ENCODE measurements at regions not wholly inside any gene's neighbourhood (a gene's known extent, or its start where the extent isn't known, plus 50 kb on each side); places are given as distances from the start of the nearest gene placed in this dataset.

DNA sequence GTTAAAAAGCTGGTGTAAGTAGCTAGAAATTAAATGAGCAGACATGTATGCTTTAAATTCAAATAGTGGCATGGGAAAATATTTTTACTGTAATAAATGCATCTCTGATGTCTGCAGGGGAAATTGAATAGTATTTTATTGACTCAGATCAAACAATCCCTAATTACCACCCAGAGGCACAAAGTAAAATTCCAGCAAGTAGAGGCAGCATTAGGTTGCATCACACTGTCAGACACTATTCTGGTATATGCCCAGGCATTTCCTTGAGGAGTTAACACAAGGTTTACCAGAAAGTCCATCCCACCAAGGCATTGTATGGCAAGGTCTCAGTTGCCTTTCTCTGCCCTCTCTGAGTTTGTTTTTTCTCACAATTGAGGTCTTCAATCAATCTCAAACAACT is 201.6 kb upstream of the KITLG start:
- no peak overlapping the region for H3K4me3 ChIP-seq (ENCODE audit: insufficient read depth in 1 of 2, low read depth in 1 of 2, low read length in 2 of 2)
- H3K14ac ChIP-seq (ENCODE audit: low read length in 2 of 2), result no peak overlapping the region
- H3K79me1 ChIP-seq (replicated peaks; ENCODE audit: low read length, poor library complexity, severe bottlenecking), result no peaks in the 10 kb centered on the region
- H3K9ac ChIP-seq (ENCODE audit: low read length), result no peak overlapping the region
- no peaks in the 10 kb centered on the region for H3K9me3 ChIP-seq (ENCODE audit: control insufficient read depth, low read length)
- no peaks in the 10 kb centered on the region for H3K27me3 ChIP-seq (ENCODE audit: control insufficient read depth in 1 of 2, insufficient read depth in 1 of 2, low read length in 2 of 2)
- no peak overlapping the region for H2BK15ac ChIP-seq (ENCODE audit: low read depth, poor library complexity, severe bottlenecking)
- H4K91ac ChIP-seq (ENCODE audit: low read length), result no peak overlapping the region
- peak overlapping the region; percentile 36 for H2AFZ ChIP-seq (ENCODE audit: low read depth, low read length)
- no peak overlapping the region for H2BK12ac ChIP-seq (ENCODE audit: low read length in 2 of 2)
- H2BK5ac ChIP-seq (ENCODE audit: low read depth, low read length, poor library complexity, severe bottlenecking), result no peak overlapping the region
- peak; percentile 2 for DNase-seq
- H3K18ac ChIP-seq (ENCODE audit: low read depth in 1 of 2, low read length in 2 of 2), result no peak overlapping the region
- H3K27ac ChIP-seq (ENCODE audit: low read length, poor library complexity, severe bottlenecking), result no peak overlapping the region
- H3K4me1 ChIP-seq (ENCODE audit: control insufficient read depth, insufficient read depth, low read depth, low read length), result no peaks in the 10 kb centered on the region
- no peak overlapping the region for H3K4me2 ChIP-seq (ENCODE audit: low read length, poor library complexity, severe bottlenecking)
- no peak overlapping the region for H2BK120ac ChIP-seq (ENCODE audit: low read depth, low read length)
- H3K4ac ChIP-seq (ENCODE audit: low read depth in 1 of 2, low read length in 2 of 2), result no peak overlapping the region
- no peak overlapping the region for H3K23ac ChIP-seq (ENCODE audit: low read length in 2 of 2)
- no peaks in the 10 kb centered on the region for H3K36me3 ChIP-seq (ENCODE audit: control insufficient read depth in 1 of 2, insufficient read depth in 2 of 2, low read depth in 1 of 2, low read length in 2 of 2)
- H4K8ac ChIP-seq (ENCODE audit: low read length), result no peak overlapping the region
- no peak overlapping the region for H2AK5ac ChIP-seq (ENCODE audit: low read length, severe bottlenecking)

DNA sequence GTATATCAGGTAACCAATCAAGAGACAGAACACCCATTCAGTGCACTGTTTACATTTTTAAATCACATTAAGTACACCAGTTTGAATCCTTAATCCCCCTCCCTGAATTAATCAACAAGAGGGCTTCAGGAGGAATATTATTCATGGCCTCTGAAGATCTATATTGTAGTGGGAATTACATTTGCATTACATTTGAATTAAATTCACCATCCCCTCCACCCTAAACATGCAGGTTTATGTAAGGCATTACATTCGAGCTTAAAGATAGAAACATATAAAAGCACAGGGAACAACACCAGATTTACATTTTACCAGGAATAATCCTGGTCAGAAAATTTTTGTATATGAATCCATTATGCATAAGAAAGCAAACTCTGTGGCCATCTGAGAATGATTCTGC is 197.8 kb upstream of the KITLG start:
- H3K4me1 ChIP-seq (ENCODE audit: control insufficient read depth, insufficient read depth, low read depth, low read length), result no peaks in the 10 kb centered on the region
- 100% methylated on average over 1 of the region's 1 CpG for WGBS
- no peak overlapping the region for H3K4ac ChIP-seq (ENCODE audit: low read depth in 1 of 2, low read length in 2 of 2)
- H2BK15ac ChIP-seq (ENCODE audit: low read depth, poor library complexity, severe bottlenecking), result no peak overlapping the region
- H3K79me1 ChIP-seq (replicated peaks; ENCODE audit: low read length, poor library complexity, severe bottlenecking), result no peaks in the 10 kb centered on the region
- no peak overlapping the region for H3K23ac ChIP-seq (ENCODE audit: low read length in 2 of 2)
- H2BK120ac ChIP-seq (ENCODE audit: low read depth, low read length), result no peak overlapping the region
- H3K4me2 ChIP-seq (ENCODE audit: low read length, poor library complexity, severe bottlenecking), result no peak overlapping the region
- no peaks in the 10 kb centered on the region for H3K9me3 ChIP-seq (ENCODE audit: control insufficient read depth, low read length)
- H3K4me3 ChIP-seq (ENCODE audit: insufficient read depth in 1 of 2, low read depth in 1 of 2, low read length in 2 of 2), result no peak overlapping the region
- no peak for DNase-seq
- H3K18ac ChIP-seq (ENCODE audit: low read depth in 1 of 2, low read length in 2 of 2), result no peak overlapping the region
- H2AFZ ChIP-seq (ENCODE audit: low read depth, low read length), result no peak overlapping the region
- no peak overlapping the region for H2AK5ac ChIP-seq (ENCODE audit: low read length, severe bottlenecking)
- H3K36me3 ChIP-seq (ENCODE audit: control insufficient read depth in 1 of 2, insufficient read depth in 2 of 2, low read depth in 1 of 2, low read length in 2 of 2), result no peaks in the 10 kb centered on the region
- H3K14ac ChIP-seq (ENCODE audit: low read length in 2 of 2), result no peak overlapping the region
- no peak overlapping the region for H2BK5ac ChIP-seq (ENCODE audit: low read depth, low read length, poor library complexity, severe bottlenecking)
- no peak overlapping the region for H3K27ac ChIP-seq (ENCODE audit: low read length, poor library complexity, severe bottlenecking)
- no peak overlapping the region for H4K8ac ChIP-seq (ENCODE audit: low read length)
- H3K9ac ChIP-seq (ENCODE audit: low read length), result no peak overlapping the region
- no peak overlapping the region for H4K91ac ChIP-seq (ENCODE audit: low read length)
- H2BK12ac ChIP-seq (ENCODE audit: low read length in 2 of 2), result no peak overlapping the region
- H3K27me3 ChIP-seq (ENCODE audit: control insufficient read depth in 1 of 2, insufficient read depth in 1 of 2, low read length in 2 of 2), result no peaks in the 10 kb centered on the region

DNA sequence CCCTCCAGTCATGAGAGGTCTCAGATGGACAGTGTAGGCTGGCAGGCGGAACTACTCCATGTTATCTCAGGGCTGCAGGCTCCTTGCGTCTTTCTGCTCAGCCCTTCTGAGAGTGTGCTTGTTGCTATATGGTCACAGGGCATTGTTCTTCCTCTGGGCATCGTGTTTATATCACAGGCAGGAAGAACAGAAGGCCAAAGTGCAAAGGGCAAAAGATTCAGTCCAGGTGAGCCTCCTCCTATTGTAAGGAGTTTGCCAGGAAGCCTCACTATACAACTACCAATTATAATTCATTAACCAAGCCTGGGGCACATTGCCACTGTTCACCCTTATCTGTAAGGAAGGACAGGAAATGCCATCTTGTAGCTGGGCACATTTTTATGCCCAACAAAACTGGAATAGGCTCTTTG is 195.5 kb upstream of the KITLG start:
- no peak overlapping the region for H3K18ac ChIP-seq (ENCODE audit: low read depth in 1 of 2, low read length in 2 of 2)
- H3K27me3 ChIP-seq (ENCODE audit: control insufficient read depth in 1 of 2, insufficient read depth in 1 of 2, low read length in 2 of 2), result no peaks in the 10 kb centered on the region
- H3K14ac ChIP-seq (ENCODE audit: low read length in 2 of 2), result no peak overlapping the region
- WGBS, result 93% methylated on average over 3 of the region's 3 CpGs
- no peak overlapping the region for H3K9ac ChIP-seq (ENCODE audit: low read length)
- no peak overlapping the region for H2BK5ac ChIP-seq (ENCODE audit: low read depth, low read length, poor library complexity, severe bottlenecking)
- H3K36me3 ChIP-seq (ENCODE audit: control insufficient read depth in 1 of 2, insufficient read depth in 2 of 2, low read depth in 1 of 2, low read length in 2 of 2), result no peaks in the 10 kb centered on the region
- no peak overlapping the region for H3K4me2 ChIP-seq (ENCODE audit: low read length, poor library complexity, severe bottlenecking)
- H2BK12ac ChIP-seq (ENCODE audit: low read length in 2 of 2), result no peak overlapping the region
- DNase-seq, result no peak
- no peaks in the 10 kb centered on the region for H3K4me1 ChIP-seq (ENCODE audit: control insufficient read depth, insufficient read depth, low read depth, low read length)
- H3K79me1 ChIP-seq (replicated peaks; ENCODE audit: low read length, poor library complexity, severe bottlenecking), result no peaks in the 10 kb centered on the region
- H3K23ac ChIP-seq (ENCODE audit: low read length in 2 of 2), result no peak overlapping the region
- no peak overlapping the region for H3K27ac ChIP-seq (ENCODE audit: low read length, poor library complexity, severe bottlenecking)
- H4K91ac ChIP-seq (ENCODE audit: low read length), result no peak overlapping the region
- H4K8ac ChIP-seq (ENCODE audit: low read length), result no peak overlapping the region
- no peaks in the 10 kb centered on the region for H3K9me3 ChIP-seq (ENCODE audit: control insufficient read depth, low read length)
- H2BK120ac ChIP-seq (ENCODE audit: low read depth, low read length), result no peak overlapping the region
- H2AK5ac ChIP-seq (ENCODE audit: low read length, severe bottlenecking), result no peak overlapping the region
- H2AFZ ChIP-seq (ENCODE audit: low read depth, low read length), result peak overlapping the region; percentile 31
- no peak overlapping the region for H3K4me3 ChIP-seq (ENCODE audit: insufficient read depth in 1 of 2, low read depth in 1 of 2, low read length in 2 of 2)
- no peak overlapping the region for H3K4ac ChIP-seq (ENCODE audit: low read depth in 1 of 2, low read length in 2 of 2)
- H2BK15ac ChIP-seq (ENCODE audit: low read depth, poor library complexity, severe bottlenecking), result no peak overlapping the region

GRCh38 chr12:88767699-88768098 is 187.4 kb upstream of the KITLG start:
- no peak for DNase-seq
- H2BK120ac ChIP-seq (ENCODE audit: low read depth, low read length), result no peak overlapping the region
- no peak overlapping the region for H3K4me2 ChIP-seq (ENCODE audit: low read length, poor library complexity, severe bottlenecking)
- no peak overlapping the region for H3K14ac ChIP-seq (ENCODE audit: low read length in 2 of 2)
- no peak overlapping the region for H3K23ac ChIP-seq (ENCODE audit: low read length in 2 of 2)
- no peak overlapping the region for H3K4me3 ChIP-seq (ENCODE audit: insufficient read depth in 1 of 2, low read depth in 1 of 2, low read length in 2 of 2)
- H2AK5ac ChIP-seq (ENCODE audit: low read length, severe bottlenecking), result no peak overlapping the region
- no peak overlapping the region for H2BK12ac ChIP-seq (ENCODE audit: low read length in 2 of 2)
- no peak overlapping the region for H4K8ac ChIP-seq (ENCODE audit: low read length)
- no peak overlapping the region for H3K27ac ChIP-seq (ENCODE audit: low read length, poor library complexity, severe bottlenecking)
- no peak overlapping the region for H2BK15ac ChIP-seq (ENCODE audit: low read depth, poor library complexity, severe bottlenecking)
- WGBS, result no CpG with 5 or more reads among the region's 1 CpG
- no peaks in the 10 kb centered on the region for H3K79me1 ChIP-seq (replicated peaks; ENCODE audit: low read length, poor library complexity, severe bottlenecking)
- H3K4ac ChIP-seq (ENCODE audit: low read depth in 1 of 2, low read length in 2 of 2), result no peak overlapping the region
- no peaks in the 10 kb centered on the region for H3K27me3 ChIP-seq (ENCODE audit: control insufficient read depth in 1 of 2, insufficient read depth in 1 of 2, low read length in 2 of 2)
- no peaks in the 10 kb centered on the region for H3K9me3 ChIP-seq (ENCODE audit: control insufficient read depth, low read length)
- H2AFZ ChIP-seq (ENCODE audit: low read depth, low read length), result no peak overlapping the region
- no peak overlapping the region for H2BK5ac ChIP-seq (ENCODE audit: low read depth, low read length, poor library complexity, severe bottlenecking)
- no peaks in the 10 kb centered on the region for H3K4me1 ChIP-seq (ENCODE audit: control insufficient read depth, insufficient read depth, low read depth, low read length)
- H3K18ac ChIP-seq (ENCODE audit: low read depth in 1 of 2, low read length in 2 of 2), result no peak overlapping the region
- H4K91ac ChIP-seq (ENCODE audit: low read length), result no peak overlapping the region
- H3K36me3 ChIP-seq (ENCODE audit: control insufficient read depth in 1 of 2, insufficient read depth in 2 of 2, low read depth in 1 of 2, low read length in 2 of 2), result no peaks in the 10 kb centered on the region
- no peak overlapping the region for H3K9ac ChIP-seq (ENCODE audit: low read length)
